H9 (cell line): ENCODE measurements at regions not wholly inside any gene's neighbourhood (a gene's known extent, or its start where the extent isn't known, plus 50 kb on each side); places are given as distances from the start of the nearest gene placed in this dataset.

Experiments
- DNase-seq: peaks from one replicate; pipeline ENCODE4 v3.0.0-alpha.2; 2017
- H2AFZ ChIP-seq: one replicate; pipeline ENCODE4 v1.6.1; 2013; ENCODE audit warnings: mild to moderate bottlenecking, low read length, control low read depth, moderate library complexity
- H2AK5ac ChIP-seq: 2 replicates; pipeline ENCODE4 v1.6.1; 2013; ENCODE audit warnings: low read length, control low read depth, mixed read lengths; ENCODE audit not compliant: insufficient read length
- H2BK120ac ChIP-seq: one replicate; pipeline ENCODE4 v1.6.1; 2013; ENCODE audit warnings: low read depth, mild to moderate bottlenecking, low read length, control low read depth, inconsistent platforms; ENCODE audit not compliant: poor library complexity, severe bottlenecking
- H2BK12ac ChIP-seq: 2 replicates; pipeline ENCODE4 v1.6.1; 2013; ENCODE audit warnings: low read length, control low read depth, mixed read lengths, low read depth; ENCODE audit not compliant: insufficient read length
- H2BK15ac ChIP-seq: 2 replicates; pipeline ENCODE4 v1.6.1; 2013; ENCODE audit warnings: low read depth, low read length, control low read depth
- H2BK20ac ChIP-seq: one replicate; pipeline ENCODE4 v1.6.1; 2013; ENCODE audit warnings: low read depth, mild to moderate bottlenecking, low read length, control low read depth, inconsistent platforms; ENCODE audit not compliant: poor library complexity, severe bottlenecking
- H2BK5ac ChIP-seq: 2 replicates; pipeline ENCODE4 v1.6.1; 2013; ENCODE audit warnings: low read length, control low read depth, mixed read lengths; ENCODE audit not compliant: insufficient read length
- H3K14ac ChIP-seq: 2 replicates; pipeline ENCODE4 v1.6.1; 2013; ENCODE audit warnings: low read length, control low read depth; ENCODE audit not compliant: insufficient read depth
- H3K18ac ChIP-seq: 2 replicates; pipeline ENCODE4 v1.6.1; 2013; ENCODE audit warnings: low read depth, mild to moderate bottlenecking, mixed read lengths, low read length, control low read depth; ENCODE audit not compliant: insufficient read length
- H3K23ac ChIP-seq: 2 replicates; pipeline ENCODE4 v1.6.1; 2013; ENCODE audit warnings: low read length, control low read depth, mixed read lengths, low read depth; ENCODE audit not compliant: insufficient read length
- H3K23me2 ChIP-seq: 2 replicates; pipeline ENCODE4 v1.6.1; 2013; ENCODE audit warnings: low read depth, mild to moderate bottlenecking, mixed read lengths, low read length, control low read depth; ENCODE audit not compliant: insufficient read length, poor library complexity, severe bottlenecking
- H3K27ac ChIP-seq: 2 replicates; pipeline ENCODE4 v1.5.1; 2013; ENCODE audit warnings: low read length, control low read depth, mixed read lengths, low read depth; ENCODE audit not compliant: insufficient read length
- H3K27me3 ChIP-seq: 2 replicates; pipeline ENCODE4 v1.6.1; 2013; ENCODE audit warnings: low read length, control low read depth, inconsistent platforms; ENCODE audit not compliant: insufficient read depth
- H3K4ac ChIP-seq: 2 replicates; pipeline ENCODE4 v1.6.1; 2013; ENCODE audit warnings: low read depth, mild to moderate bottlenecking, control low read depth, inconsistent platforms, low read length, moderate library complexity
- H3K4me1 ChIP-seq: 2 replicates; pipeline ENCODE4 v1.6.1; 2013; ENCODE audit warnings: low read length, control low read depth, inconsistent platforms; ENCODE audit not compliant: insufficient read depth
- H3K4me2 ChIP-seq: 2 replicates; pipeline ENCODE4 v1.6.1; 2013; ENCODE audit warnings: low read length, control low read depth, mixed read lengths; ENCODE audit not compliant: insufficient read length, insufficient read depth
- H3K56ac ChIP-seq: 2 replicates; pipeline ENCODE4 v1.6.1; 2013; ENCODE audit warnings: low read depth, mild to moderate bottlenecking, mixed read lengths, low read length, control low read depth; ENCODE audit not compliant: insufficient read length
- H3K79me1 ChIP-seq: 2 replicates; pipeline ENCODE4 v1.6.1; 2013; ENCODE audit warnings: low read depth, mild to moderate bottlenecking, moderate library complexity, low read length, control low read depth, inconsistent platforms; ENCODE audit not compliant: insufficient read depth, poor library complexity, severe bottlenecking
- H3K79me2 ChIP-seq: 2 replicates; pipeline ENCODE4 v1.6.1; 2013; ENCODE audit warnings: low read length, control low read depth, inconsistent platforms; ENCODE audit not compliant: insufficient read depth
- H3K9ac ChIP-seq: 2 replicates; pipeline ENCODE4 v1.6.1; 2013; ENCODE audit warnings: low read length, control low read depth, mixed read lengths; ENCODE audit not compliant: insufficient read length; ENCODE audit errors: extremely low read depth
- H3K9me3 ChIP-seq: one replicate; pipeline ENCODE4 v1.6.1; 2013; ENCODE audit warnings: low read depth, low read length, inconsistent platforms; ENCODE audit not compliant: control insufficient read depth
- H3T11ph ChIP-seq: one replicate; pipeline ENCODE4 v1.6.1; 2013; ENCODE audit warnings: mild to moderate bottlenecking, low read length, control low read depth, inconsistent platforms
- H4K20me1 ChIP-seq: one replicate; pipeline ENCODE4 v1.6.1; 2013; ENCODE audit not compliant: control insufficient read depth, insufficient read length, insufficient read depth
- H4K5ac ChIP-seq: 2 replicates; pipeline ENCODE4 v1.6.1; 2013; ENCODE audit warnings: low read depth, mild to moderate bottlenecking, mixed read lengths, low read length, control low read depth; ENCODE audit not compliant: insufficient read length
- H4K8ac ChIP-seq: replicated peaks from 2 replicates; pipeline ENCODE4 v1.6.1; 2013; ENCODE audit warnings: low read length, control low read depth, mixed read lengths, low read depth; ENCODE audit not compliant: insufficient read length
- H4K91ac ChIP-seq: 2 replicates; pipeline ENCODE4 v1.6.1; 2013; ENCODE audit warnings: low read depth, mild to moderate bottlenecking, moderate library complexity, mixed read lengths, low read length, control low read depth; ENCODE audit not compliant: insufficient read length
- H3K27ac Mint-ChIP-seq, 3 experiments: 2 replicates in 2 of 3; 3 replicates in 1 of 3; pipeline ENCODE4 v1.8.0; 2020 to 2021; ENCODE audit warnings: mixed read lengths in 3 of 3, mild to moderate bottlenecking in 1 of 3, moderate library complexity in 1 of 3
- H3K27me3 Mint-ChIP-seq: 2 replicates; pipeline ENCODE4 v1.8.0; 2021; ENCODE audit warnings: low read depth, mild to moderate bottlenecking, moderate library complexity, mixed read lengths
- H3K36me3 Mint-ChIP-seq, 3 experiments: 2 replicates in 2 of 3; 3 replicates in 1 of 3; pipeline ENCODE4 v1.8.0; 2020 to 2021; ENCODE audit warnings: low read depth in 3 of 3, mixed read lengths in 3 of 3; ENCODE audit not compliant: insufficient read depth in 1 of 3
- H3K4me1 Mint-ChIP-seq, 2 experiments: 2 replicates each; pipeline ENCODE4 v1.8.0; 2020; ENCODE audit warnings: mixed read lengths in 2 of 2
- H3K4me3 Mint-ChIP-seq, 2 experiments: 2 replicates in 1 of 2; 3 replicates in 1 of 2; pipeline ENCODE4 v1.8.0; 2020 to 2021; ENCODE audit warnings: mild to moderate bottlenecking in 2 of 2, mixed read lengths in 2 of 2, moderate library complexity in 1 of 2
- H3K9me3 Mint-ChIP-seq, 2 experiments: 2 replicates in 1 of 2; 3 replicates in 1 of 2; pipeline ENCODE4 v1.8.0; 2020; ENCODE audit warnings: mild to moderate bottlenecking in 2 of 2, mixed read lengths in 2 of 2, moderate library complexity in 1 of 2
- WGBS: extraction: QIAGEN DNeasy Blood & Tissue Kit; methylation state at CpG from one replicate; pipeline ENCODE4 v1.1.7; 2013; ENCODE audit warnings: missing lambda C conversion rate, low lambda C conversion rate, mixed read lengths; ENCODE audit not compliant: insufficient read length; ENCODE audit errors: extremely low coverage; 5-methylcytosine and 5-hydroxymethylcytosine counted together
- TF ChIP-seq, protein P1 (sequence below): fragments of 200-600 bp; sonication (generic); conservative IDR thresholded peaks from 3 replicates; pipeline ENCODE4 v1.8.0; 2021; ENCODE audit warnings: antibody characterized with exemption, mild to moderate bottlenecking

DNA sequence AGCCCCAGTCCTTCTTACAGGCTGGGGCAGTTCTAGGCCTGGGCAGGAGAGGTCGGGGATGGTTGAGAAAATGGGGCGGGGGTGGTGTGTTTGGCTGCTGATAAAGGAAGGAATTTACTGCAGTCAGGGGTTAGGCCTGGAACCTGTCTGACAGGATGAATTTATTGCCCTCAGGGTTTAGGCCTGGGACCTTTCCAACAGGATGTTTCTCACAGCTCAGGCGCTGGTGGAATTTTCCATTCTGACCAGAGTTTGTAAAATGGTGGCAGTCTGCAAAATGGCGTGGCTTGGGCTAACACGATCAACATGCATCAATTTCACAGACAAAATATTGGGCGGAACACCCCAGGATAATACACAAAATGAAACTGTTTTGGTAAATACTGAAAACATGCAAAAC is 83.5 kb upstream of the SPIN4 start:
- Histone ChIP-seq H4K20me1 (no peaks in the 10 kb centered on the region), H2BK5ac (no peak overlapping the region), H3K4me1 (no peaks in the 10 kb centered on the region), H4K5ac (no peak overlapping the region), H2BK12ac (no peak overlapping the region), H3K4me2 (no peak overlapping the region), H3K18ac (no peak overlapping the region), H3K27ac (no peak overlapping the region), H3K27me3 (no peaks in the 10 kb centered on the region), H3K9ac (no peak overlapping the region), H2AK5ac (no peak overlapping the region), H3K9me3 (peaks cover 38% of the 10 kb centered on the region), H3K79me1 (no peaks in the 10 kb centered on the region), H2AFZ (no peak overlapping the region), H3K23me2 (no peaks in the 10 kb centered on the region), H3K14ac (no peak overlapping the region), H3K23ac (no peak overlapping the region), H4K91ac (no peak overlapping the region), H2BK120ac (no peak overlapping the region), H3K56ac (no peak overlapping the region), H3K79me2 (no peaks in the 10 kb centered on the region), H2BK15ac (no peak overlapping the region), H3T11ph (no peak overlapping the region), H4K8ac (no peak overlapping the region), H3K4ac (no peak overlapping the region), H2BK20ac (no peak overlapping the region)
- H3K4me1 Mint-ChIP-seq: no peaks in the 10 kb centered on the region; a peak in 1 of 4 replicates
- H3K36me3 Mint-ChIP-seq: peaks cover 14 to 21% (median 19%) of the 10 kb centered on the region in 3 experiments; a peak in 5 of 7 replicates
- TF ChIP-seq, protein P1, sequence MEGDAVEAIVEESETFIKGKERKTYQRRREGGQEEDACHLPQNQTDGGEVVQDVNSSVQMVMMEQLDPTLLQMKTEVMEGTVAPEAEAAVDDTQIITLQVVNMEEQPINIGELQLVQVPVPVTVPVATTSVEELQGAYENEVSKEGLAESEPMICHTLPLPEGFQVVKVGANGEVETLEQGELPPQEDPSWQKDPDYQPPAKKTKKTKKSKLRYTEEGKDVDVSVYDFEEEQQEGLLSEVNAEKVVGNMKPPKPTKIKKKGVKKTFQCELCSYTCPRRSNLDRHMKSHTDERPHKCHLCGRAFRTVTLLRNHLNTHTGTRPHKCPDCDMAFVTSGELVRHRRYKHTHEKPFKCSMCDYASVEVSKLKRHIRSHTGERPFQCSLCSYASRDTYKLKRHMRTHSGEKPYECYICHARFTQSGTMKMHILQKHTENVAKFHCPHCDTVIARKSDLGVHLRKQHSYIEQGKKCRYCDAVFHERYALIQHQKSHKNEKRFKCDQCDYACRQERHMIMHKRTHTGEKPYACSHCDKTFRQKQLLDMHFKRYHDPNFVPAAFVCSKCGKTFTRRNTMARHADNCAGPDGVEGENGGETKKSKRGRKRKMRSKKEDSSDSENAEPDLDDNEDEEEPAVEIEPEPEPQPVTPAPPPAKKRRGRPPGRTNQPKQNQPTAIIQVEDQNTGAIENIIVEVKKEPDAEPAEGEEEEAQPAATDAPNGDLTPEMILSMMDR: no peak
- DNase-seq: peak; percentile 43
- WGBS: no CpG with 5 or more reads among the region's 6 CpGs
- no peaks in the 10 kb centered on the region for H3K27me3 Mint-ChIP-seq
- H3K4me3 Mint-ChIP-seq: no peak overlapping the region
- no peak overlapping the region for H3K27ac Mint-ChIP-seq
- peaks cover 31 to 43% of the 10 kb centered on the region in 2 experiments for H3K9me3 Mint-ChIP-seq
